ENCODE measurements at regions not wholly inside any gene's neighbourhood (a gene's known extent, or its start where the extent isn't known, plus 50 kb on each side); places are given as distances from the start of the nearest gene placed in this dataset.

- no peak for DNase-seq (ENCODE audit: low read depth)
- no peak overlapping the region for H3K4me3 ChIP-seq (ENCODE audit: control insufficient read depth, low read depth, low read length)
- TF ChIP-seq, protein P1, sequence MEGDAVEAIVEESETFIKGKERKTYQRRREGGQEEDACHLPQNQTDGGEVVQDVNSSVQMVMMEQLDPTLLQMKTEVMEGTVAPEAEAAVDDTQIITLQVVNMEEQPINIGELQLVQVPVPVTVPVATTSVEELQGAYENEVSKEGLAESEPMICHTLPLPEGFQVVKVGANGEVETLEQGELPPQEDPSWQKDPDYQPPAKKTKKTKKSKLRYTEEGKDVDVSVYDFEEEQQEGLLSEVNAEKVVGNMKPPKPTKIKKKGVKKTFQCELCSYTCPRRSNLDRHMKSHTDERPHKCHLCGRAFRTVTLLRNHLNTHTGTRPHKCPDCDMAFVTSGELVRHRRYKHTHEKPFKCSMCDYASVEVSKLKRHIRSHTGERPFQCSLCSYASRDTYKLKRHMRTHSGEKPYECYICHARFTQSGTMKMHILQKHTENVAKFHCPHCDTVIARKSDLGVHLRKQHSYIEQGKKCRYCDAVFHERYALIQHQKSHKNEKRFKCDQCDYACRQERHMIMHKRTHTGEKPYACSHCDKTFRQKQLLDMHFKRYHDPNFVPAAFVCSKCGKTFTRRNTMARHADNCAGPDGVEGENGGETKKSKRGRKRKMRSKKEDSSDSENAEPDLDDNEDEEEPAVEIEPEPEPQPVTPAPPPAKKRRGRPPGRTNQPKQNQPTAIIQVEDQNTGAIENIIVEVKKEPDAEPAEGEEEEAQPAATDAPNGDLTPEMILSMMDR (IDR thresholded peaks at IDR 0.05; ENCODE audit: control insufficient read depth, insufficient read depth, low read depth, low read length, missing control alignments): no peak
Measured at GRCh38 chr18:29004921-29005320, 828.0 kb upstream of the CDH2 start.

GRCh38 chr18:29003194-29003593 lies 826.3 kb upstream of the CDH2 start:
- H3K4me3 ChIP-seq (ENCODE audit: control insufficient read depth, low read depth, low read length): no peak overlapping the region
- no peak for DNase-seq (ENCODE audit: low read depth)
- TF ChIP-seq, protein P1 (IDR thresholded peaks at IDR 0.05; ENCODE audit: control insufficient read depth, insufficient read depth, low read depth, low read length, missing control alignments): no peak

- TF ChIP-seq, protein P1 (IDR thresholded peaks at IDR 0.05; ENCODE audit: control insufficient read depth, insufficient read depth, low read depth, low read length, missing control alignments): no peak
- DNase-seq (ENCODE audit: low read depth): no peak
- H3K4me3 ChIP-seq (ENCODE audit: control insufficient read depth, low read depth, low read length): no peak overlapping the region
Measured at GRCh38 chr18:29002747-29003146, 825.8 kb upstream of the CDH2 start.

GRCh38 chr18:28999726-29000125 lies 822.8 kb upstream of the CDH2 start:
- no peak overlapping the region for H3K4me3 ChIP-seq (ENCODE audit: control insufficient read depth, low read depth, low read length)
- peak; percentile 27 for DNase-seq (ENCODE audit: low read depth)
- TF ChIP-seq, protein P1 (IDR thresholded peaks at IDR 0.05; ENCODE audit: control insufficient read depth, insufficient read depth, low read depth, low read length, missing control alignments): no peak

GRCh38 chr18:28995319-28995718 lies 818.4 kb upstream of the CDH2 start:
- DNase-seq (ENCODE audit: low read depth): no peak
- TF ChIP-seq, protein P1 (IDR thresholded peaks at IDR 0.05; ENCODE audit: control insufficient read depth, insufficient read depth, low read depth, low read length, missing control alignments): peak; percentile 42

DNA sequence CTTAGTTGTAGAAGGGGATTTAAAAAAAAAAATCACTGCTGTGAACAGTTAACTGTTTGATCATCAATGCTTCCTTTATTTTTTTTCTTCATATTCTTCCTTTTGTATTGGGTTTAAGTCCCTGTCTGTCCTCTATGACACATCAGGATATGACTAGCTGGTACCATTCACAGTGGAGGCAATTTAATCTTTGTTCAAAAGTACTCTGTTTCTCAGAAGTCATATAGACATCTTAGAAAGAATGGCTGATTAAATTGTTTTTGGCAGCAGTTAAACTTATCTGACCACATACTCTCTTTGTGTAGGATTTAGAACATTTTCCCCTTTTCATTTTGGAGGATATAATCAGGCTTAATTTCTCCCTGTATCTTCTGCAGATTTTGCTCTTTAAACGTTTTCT lies 807.8 kb upstream of the CDH2 start:
- DNase-seq (ENCODE audit: low read depth): no peak
- TF ChIP-seq, protein P1 (IDR thresholded peaks at IDR 0.05; ENCODE audit: control insufficient read depth, insufficient read depth, low read depth, low read length, missing control alignments): no peak
- H3K4me3 ChIP-seq (ENCODE audit: control insufficient read depth, low read depth, low read length): no peak overlapping the region

More at GRCh38 chr18:28995319-28995718, 818.4 kb upstream of the CDH2 start:
- no peak overlapping the region for H3K4me3 ChIP-seq (ENCODE audit: control insufficient read depth, low read depth, low read length)

GRCh38 chr18:28974504-28974903 lies 797.6 kb upstream of the CDH2 start:
- TF ChIP-seq, protein P1 (IDR thresholded peaks at IDR 0.05; ENCODE audit: control insufficient read depth, insufficient read depth, low read depth, low read length, missing control alignments): no peak
- no peak overlapping the region for H3K4me3 ChIP-seq (ENCODE audit: control insufficient read depth, low read depth, low read length)
- no peak for DNase-seq (ENCODE audit: low read depth)
